H54 (cell line): ENCODE measurements at regions not wholly inside any gene's neighbourhood (a gene's known extent, or its start where the extent isn't known, plus 50 kb on each side); places are given as distances from the start of the nearest gene placed in this dataset.
A peak's percentile ranks its signal among the peaks of the same experiment; 100 is the strongest.

Source experiments
- DNase-seq: peaks from one replicate; pipeline ENCODE4 v3.0.0; 2011; ENCODE audit warnings: low spot score, mixed read lengths; ENCODE audit not compliant: insufficient read length
- FAIRE-seq: peaks from 3 replicates; lab custom pipeline; 2011; peaks lifted over from hg19 to GRCh38; lab: Jason Lieb, UNC
- POLR2A ChIP-seq: IDR thresholded peaks from 2 replicates; pipeline ENCODE4 v1.6.1; 2011; ENCODE audit warnings: low read depth, mild to moderate bottlenecking, low read length

GRCh38 chr2:199707593-199708185, 143.3 kb downstream of the FTCDNL1 start:
- no peak for FAIRE-seq
- TF ChIP-seq POLR2A: no peak
- DNase-seq: no peak

GRCh38 chr2:199705538-199705937, 145.5 kb downstream of the FTCDNL1 start:
- DNase-seq (no peak), FAIRE-seq (no peak)
- TF ChIP-seq POLR2A: no peak

- peak; percentile 21 for DNase-seq
- no peak for TF ChIP-seq POLR2A
- FAIRE-seq: peak; percentile 73
Measured at GRCh38 chr2:199704358-199705238, 146.4 kb downstream of the FTCDNL1 start.

GRCh38 chr2:199703199-199703598, 147.8 kb downstream of the FTCDNL1 start:
- DNase-seq: no peak
- no peak for FAIRE-seq
- TF ChIP-seq POLR2A: no peak

- no peak for DNase-seq
- no peak for TF ChIP-seq POLR2A
- FAIRE-seq: no peak
Measured at GRCh38 chr2:199697469-199697868, 153.5 kb downstream of the FTCDNL1 start.

- FAIRE-seq (no peak), DNase-seq (no peak)
- no peak for TF ChIP-seq POLR2A
Measured at GRCh38 chr2:199696048-199696447, 154.9 kb downstream of the FTCDNL1 start.

GRCh38 chr2:199693861-199694260, 157.1 kb downstream of the FTCDNL1 start:
- DNase-seq (no peak), FAIRE-seq (no peak)
- no peak for TF ChIP-seq POLR2A

- DNase-seq (no peak), FAIRE-seq (no peak)
- no peak for TF ChIP-seq POLR2A
Measured at GRCh38 chr2:199692489-199692888, 158.5 kb downstream of the FTCDNL1 start.

GRCh38 chr2:199690225-199690624, 160.8 kb downstream of the FTCDNL1 start:
- no peak for TF ChIP-seq POLR2A
- DNase-seq (no peak), FAIRE-seq (no peak)

- TF ChIP-seq POLR2A: no peak
- no peak for DNase-seq
- no peak for FAIRE-seq
Measured at GRCh38 chr2:199685669-199686068, 165.3 kb downstream of the FTCDNL1 start.

- no peak for TF ChIP-seq POLR2A
- no peak for FAIRE-seq
- DNase-seq: no peak
Measured at GRCh38 chr2:199684832-199685231, 166.2 kb downstream of the FTCDNL1 start.

- FAIRE-seq: no peak
- no peak for DNase-seq
- TF ChIP-seq POLR2A: no peak
Measured at GRCh38 chr2:199684168-199684567, 166.8 kb downstream of the FTCDNL1 start.

- DNase-seq (no peak), FAIRE-seq (no peak)
- no peak for TF ChIP-seq POLR2A
Measured at GRCh38 chr2:199682001-199682400, 169.0 kb downstream of the FTCDNL1 start.

- FAIRE-seq: no peak
- no peak for TF ChIP-seq POLR2A
Measured at GRCh38 chr2:199680482-199680881, 170.5 kb downstream of the FTCDNL1 start.

GRCh38 chr2:199679883-199680282, 171.1 kb downstream of the FTCDNL1 start:
- TF ChIP-seq POLR2A: no peak
- FAIRE-seq: no peak
- no peak for DNase-seq

More at GRCh38 chr2:199680482-199680881, 170.5 kb downstream of the FTCDNL1 start:
- no peak for DNase-seq
